GM23338 (cell line): ENCODE measurements at regions not wholly inside any gene's neighbourhood (a gene's known extent, or its start where the extent isn't known, plus 50 kb on each side); places are given as distances from the start of the nearest gene placed in this dataset.

ENCODE experiments used
- ATAC-seq: fragments of 200-7000 bp; cut with Tn5 transposase; 3 replicates; pipeline ENCODE4 v1.9.1; 2020
- DNase-seq: peaks from one replicate; pipeline ENCODE4 v3.0.0-alpha.2; 2015; ENCODE audit warnings: low spot score
- H2AFZ ChIP-seq: fragments of 200-600 bp; sonication (generic); 2 replicates; pipeline ENCODE4 v1.8.0; 2016; ENCODE audit warnings: antibody characterized with exemption, mild to moderate bottlenecking, moderate library complexity
- H3F3A ChIP-seq: fragments of 200-600 bp; sonication (generic); replicated peaks from 2 replicates; pipeline ENCODE4 v1.8.0; 2017; ENCODE audit warnings: antibody characterized with exemption, mixed run types, low read depth
- H3K27ac ChIP-seq: fragments of 200-600 bp; sonication (generic); 2 replicates; pipeline ENCODE4 v1.6.1; 2016; ENCODE audit warnings: low read depth
- H3K27me3 ChIP-seq: fragments of 200-600 bp; sonication (generic); 2 replicates; pipeline ENCODE4 v1.8.0; 2016; ENCODE audit warnings: mild to moderate bottlenecking, mixed run types, moderate library complexity; ENCODE audit not compliant: insufficient read depth
- H3K36me3 ChIP-seq: fragments of 200-600 bp; sonication (generic); 2 replicates; pipeline ENCODE4 v1.8.0; 2016; ENCODE audit warnings: mild to moderate bottlenecking; ENCODE audit not compliant: insufficient read depth
- H3K4me1 ChIP-seq: fragments of 200-600 bp; sonication (generic); 2 replicates; pipeline ENCODE4 v1.8.0; 2016; ENCODE audit warnings: mild to moderate bottlenecking, moderate library complexity; ENCODE audit not compliant: insufficient read depth
- H3K4me2 ChIP-seq: fragments of 200-600 bp; sonication (generic); 2 replicates; pipeline ENCODE4 v1.7.1; 2017; ENCODE audit warnings: mixed run types
- H3K4me3 ChIP-seq: fragments of 200-600 bp; sonication (generic); 2 replicates; pipeline ENCODE4 v1.6.1; 2016; ENCODE audit warnings: mixed run types
- H3K79me2 ChIP-seq: fragments of 200-600 bp; sonication (generic); replicated peaks from 2 replicates; pipeline ENCODE4 v1.8.0; 2017; ENCODE audit warnings: mild to moderate bottlenecking; ENCODE audit not compliant: insufficient read depth
- H3K9me2 ChIP-seq: fragments of 200-600 bp; sonication (generic); 2 replicates; pipeline ENCODE4 v1.8.0; 2017; ENCODE audit not compliant: insufficient read depth
- H4K20me1 ChIP-seq: fragments of 200-600 bp; sonication (generic); replicated peaks from 2 replicates; pipeline ENCODE4 v1.8.0; 2017; ENCODE audit warnings: mild to moderate bottlenecking; ENCODE audit not compliant: insufficient read depth
- H3K27ac Mint-ChIP-seq: 2 replicates; pipeline ENCODE4 v1.8.0; 2020; ENCODE audit warnings: inconsistent platforms, mild to moderate bottlenecking, moderate library complexity, mixed read lengths
- H3K27me3 Mint-ChIP-seq: 3 replicates; pipeline ENCODE4 v1.8.0; 2022; ENCODE audit warnings: low read depth, mild to moderate bottlenecking, moderate library complexity, mixed read lengths, inconsistent platforms; ENCODE audit not compliant: insufficient read depth, poor library complexity
- H3K36me3 Mint-ChIP-seq: 3 replicates; pipeline ENCODE4 v1.8.0; 2021; ENCODE audit warnings: low read depth, mild to moderate bottlenecking, inconsistent platforms, moderate library complexity, mixed read lengths
- H3K4me1 Mint-ChIP-seq: 3 replicates; pipeline ENCODE4 v1.8.0; 2020; ENCODE audit warnings: mild to moderate bottlenecking, inconsistent platforms, mixed read lengths
- H3K4me3 Mint-ChIP-seq: 3 replicates; pipeline ENCODE4 v1.8.0; 2021; ENCODE audit warnings: moderate library complexity, mild to moderate bottlenecking, inconsistent platforms, mixed read lengths
- H3K9me3 Mint-ChIP-seq: 3 replicates; pipeline ENCODE4 v1.8.0; 2020; ENCODE audit warnings: moderate library complexity, mild to moderate bottlenecking, inconsistent platforms, mixed read lengths
- CREB1 ChIP-seq: fragments of 250-450 bp; sonication (Bioruptor Pico); IDR thresholded peaks from 2 replicates; pipeline ENCODE4 v1.5.0; 2020; ENCODE audit warnings: low read depth, mild to moderate bottlenecking, moderate library complexity
- CTCF ChIP-seq, 2 experiments: fragments of 200-600 bp in 1 of 2; sonication (generic) in 1 of 2; conservative IDR thresholded peaks; 2 replicates each; pipeline versions ENCODE4 v1.5.1 to v1.6.1; 2016 to 2017; ENCODE audit warnings: antibody characterized with exemption in 2 of 2, low read depth in 2 of 2, mild to moderate bottlenecking in 2 of 2, moderate library complexity in 1 of 2
- ETS1 ChIP-seq: IDR thresholded peaks from 2 replicates; pipeline ENCODE4 v1.6.1; 2016; ENCODE audit warnings: antibody characterized with exemption
- EZH2 ChIP-seq: fragments of 200-600 bp; sonication (generic); IDR thresholded peaks from one replicate; pipeline ENCODE4 v1.8.0; 2017; ENCODE audit warnings: antibody characterized with exemption, mild to moderate bottlenecking, low read depth; ENCODE audit not compliant: unreplicated experiment
- EZH2phosphoT487 ChIP-seq: fragments of 200-600 bp; sonication (generic); IDR thresholded peaks from one replicate; pipeline ENCODE4 v1.8.1; 2018; ENCODE audit warnings: antibody characterized with exemption; ENCODE audit not compliant: unreplicated experiment
- JUNB ChIP-seq: IDR thresholded peaks from one replicate; pipeline ENCODE4 v1.6.1; 2016; ENCODE audit warnings: antibody characterized with exemption; ENCODE audit not compliant: unreplicated experiment
- NANOG ChIP-seq: IDR thresholded peaks from 2 replicates; pipeline ENCODE4 v1.6.1; 2016; ENCODE audit warnings: antibody characterized with exemption, borderline replicate concordance
- POLR2AphosphoS5 ChIP-seq: IDR thresholded peaks from 2 replicates; pipeline ENCODE4 v1.6.1; 2016; ENCODE audit warnings: antibody characterized with exemption, low read depth
- REST ChIP-seq: IDR thresholded peaks from one replicate; pipeline ENCODE4 v1.6.1; 2018; ENCODE audit warnings: antibody characterized with exemption; ENCODE audit not compliant: unreplicated experiment
- STAT1 ChIP-seq: IDR thresholded peaks from one replicate; pipeline ENCODE4 v1.6.1; 2016; ENCODE audit warnings: antibody characterized with exemption; ENCODE audit not compliant: unreplicated experiment
- ZNF114 ChIP-seq: fragments of 250-450 bp; sonication (Bioruptor Pico); IDR thresholded peaks from 2 replicates; pipeline ENCODE4 v1.5.0; 2020; ENCODE audit warnings: mild to moderate bottlenecking, moderate library complexity
- ZNF331 ChIP-seq: fragments of 250-450 bp; sonication (Bioruptor Pico); IDR thresholded peaks from 2 replicates; pipeline ENCODE4 v1.5.0; 2020; ENCODE audit warnings: low read depth, mild to moderate bottlenecking, moderate library complexity
- ZNF462 ChIP-seq: fragments of 250-450 bp; sonication (Bioruptor Pico); IDR thresholded peaks from 2 replicates; pipeline ENCODE4 v1.5.0; 2020; ENCODE audit warnings: mild to moderate bottlenecking, moderate library complexity

- H3K4me1 Mint-ChIP-seq = no peaks in the 10 kb centered on the region
- no peak overlapping the region for H3K27ac Mint-ChIP-seq
- peaks cover 2% of the 10 kb centered on the region; the same call in 1 of the 3 replicates for H3K9me3 Mint-ChIP-seq
- H3K4me3 ChIP-seq = no peak overlapping the region
- H3K9me2 ChIP-seq = peaks cover 8% of the 10 kb centered on the region; the same call in 1 of the 2 replicates
- no peaks in the 10 kb centered on the region for H3F3A ChIP-seq
- peaks cover 3% of the 10 kb centered on the region for H3K27me3 Mint-ChIP-seq
- H3K27ac ChIP-seq = no peak overlapping the region
- H2AFZ ChIP-seq = no peak overlapping the region
- H3K36me3 ChIP-seq = no peaks in the 10 kb centered on the region
- H3K27me3 ChIP-seq = no peaks in the 10 kb centered on the region
- ATAC-seq (no peak), DNase-seq (no peak)
- no peaks in the 10 kb centered on the region for H3K36me3 Mint-ChIP-seq
- no peaks in the 10 kb centered on the region for H3K79me2 ChIP-seq
- no peak overlapping the region for H3K4me3 Mint-ChIP-seq
- TF ChIP-seq EZH2phosphoT487 = no peak
- TF ChIP-seq JUNB = no peak
- no peak for TF ChIP-seq ZNF331 (CRISPR knock-in tag)
- no peak for TF ChIP-seq ETS1
- TF ChIP-seq CTCF (conservative IDR thresholded peaks at IDR 0.05; ENCODE audit: low read depth in 2 of 2) = no peak
- no peak for TF ChIP-seq STAT1
- no peak for TF ChIP-seq ZNF114 (CRISPR knock-in tag)
- TF ChIP-seq POLR2AphosphoS5 = no peak
- TF ChIP-seq REST = no peak
- no peak for TF ChIP-seq NANOG
- TF ChIP-seq EZH2 = no peak
- TF ChIP-seq ZNF462 (CRISPR knock-in tag) = no peak
- TF ChIP-seq CREB1 (CRISPR knock-in tag) = no peak
- H4K20me1 ChIP-seq = no peaks in the 10 kb centered on the region
- no peak overlapping the region for H3K4me2 ChIP-seq
- no peaks in the 10 kb centered on the region for H3K4me1 ChIP-seq
Measured at GRCh38 chr2:41484858-41485234, 563.0 kb upstream of the PKDCC start.
